Suprapubic skin (tissue), 4 donors: ENCODE measurements at regions not wholly inside any gene's neighbourhood (a gene's known extent, or its start where the extent isn't known, plus 50 kb on each side); places are given as distances from the start of the nearest gene placed in this dataset.
"Not testable (repeated sequence)": the region's sequence is repeated elsewhere in the genome, so short reads cannot be mapped to it uniquely, and the experiment has no call there.

ENCODE experiments used
- DNase-seq, 2 donors: peaks; one replicate each; pipeline ENCODE4 v3.0.0-alpha.2; 2019; ENCODE audit warnings: low spot score in 2 of 2
- H3K27ac ChIP-seq: fragments of 200-600 bp; sonication (generic); one replicate; pipeline ENCODE4 v1.5.1; 2019
- H3K27me3 ChIP-seq: fragments of 200-600 bp; sonication (generic); one replicate; pipeline ENCODE4 v1.5.1; 2019
- H3K36me3 ChIP-seq: fragments of 200-600 bp; sonication (generic); one replicate; pipeline ENCODE4 v1.5.1; 2019
- H3K4me1 ChIP-seq: fragments of 200-600 bp; sonication (generic); one replicate; pipeline ENCODE4 v1.5.1; 2019
- H3K4me3 ChIP-seq: fragments of 200-600 bp; sonication (generic); one replicate; pipeline ENCODE4 v1.5.1; 2019; ENCODE audit warnings: mild to moderate bottlenecking
- H3K9me3 ChIP-seq: fragments of 200-600 bp; sonication (generic); one replicate; pipeline ENCODE4 v1.5.1; 2019
- EP300 ChIP-seq: sonication (generic); formaldehyde crosslinking; IDR thresholded peaks from one replicate; pipeline ENCODE4 v1.6.1; 2017; ENCODE audit warnings: antibody characterized with exemption
- POLR2A ChIP-seq, 2 donors: fragments of 450-650 bp; IDR thresholded peaks; one replicate each; pipeline ENCODE4 v1.6.1; 2017; ENCODE audit warnings: antibody characterized with exemption in 2 of 2, mild to moderate bottlenecking in 2 of 2, moderate library complexity in 2 of 2
- POLR2AphosphoS5 ChIP-seq, 3 donors: sonication (generic); formaldehyde crosslinking; IDR thresholded peaks; one replicate each; pipeline ENCODE4 v1.6.1; 2017; ENCODE audit warnings: antibody characterized with exemption in 3 of 3
- WGBS: methylation state at CpG from one replicate; pipeline ENCODE4 v1.1.5; 2018; 5-methylcytosine and 5-hydroxymethylcytosine counted together
- TF ChIP-seq, protein P1 (sequence below), 2 donors: fragments of 200-600 bp in 1 of 2; fragments of 450-650 bp in 1 of 2; sonication (generic) in 1 of 2; IDR thresholded peaks; one replicate each; pipeline ENCODE4 v1.5.1; 2016 to 2019; ENCODE audit warnings: antibody characterized with exemption in 2 of 2, mild to moderate bottlenecking in 1 of 2, moderate library complexity in 1 of 2

DNA sequence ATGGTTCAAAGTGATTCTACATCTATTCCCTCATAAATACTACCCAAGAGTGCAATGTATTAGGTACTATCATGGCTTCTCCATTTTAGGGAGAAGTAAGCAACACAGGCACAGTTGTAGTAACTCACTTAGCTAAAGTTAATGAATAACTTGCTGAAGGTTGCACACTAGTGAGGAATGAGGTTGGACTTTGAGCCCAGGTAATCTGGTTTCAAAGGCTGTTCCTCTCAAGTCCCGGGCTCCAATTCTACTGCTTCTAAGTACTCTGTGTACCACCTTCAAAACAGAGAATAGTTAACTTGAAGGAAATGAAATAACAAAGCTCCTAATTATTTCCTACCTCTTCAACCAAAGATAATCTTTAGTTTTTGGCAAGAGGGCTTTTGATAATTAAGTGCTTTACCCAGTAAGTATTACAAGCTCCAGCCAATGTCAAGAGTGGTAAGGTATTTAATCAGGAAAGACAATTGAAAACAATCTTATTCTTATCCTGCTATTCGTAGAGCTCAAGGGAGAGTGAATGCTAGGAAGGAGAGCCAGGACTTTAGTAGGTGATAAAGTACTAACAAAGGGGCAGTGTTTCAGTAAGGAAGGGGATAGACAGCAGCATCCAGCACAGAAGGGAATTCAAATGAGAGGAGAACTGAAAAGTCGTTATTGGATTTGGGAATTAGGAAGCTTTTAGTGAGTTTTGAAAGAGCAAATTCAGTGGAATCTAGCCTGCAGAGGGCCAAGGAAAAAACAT, 158.2 kb upstream of the PTPRZ1 start:
- no peak overlapping the region for H3K4me3 ChIP-seq
- no peaks in the 10 kb centered on the region for H3K4me1 ChIP-seq
- TF ChIP-seq EP300, result no peak
- TF ChIP-seq POLR2AphosphoS5 (IDR thresholded peaks at IDR 0.05), result no peak
- no peak for TF ChIP-seq POLR2A (IDR thresholded peaks at IDR 0.05)
- TF ChIP-seq, protein P1, sequence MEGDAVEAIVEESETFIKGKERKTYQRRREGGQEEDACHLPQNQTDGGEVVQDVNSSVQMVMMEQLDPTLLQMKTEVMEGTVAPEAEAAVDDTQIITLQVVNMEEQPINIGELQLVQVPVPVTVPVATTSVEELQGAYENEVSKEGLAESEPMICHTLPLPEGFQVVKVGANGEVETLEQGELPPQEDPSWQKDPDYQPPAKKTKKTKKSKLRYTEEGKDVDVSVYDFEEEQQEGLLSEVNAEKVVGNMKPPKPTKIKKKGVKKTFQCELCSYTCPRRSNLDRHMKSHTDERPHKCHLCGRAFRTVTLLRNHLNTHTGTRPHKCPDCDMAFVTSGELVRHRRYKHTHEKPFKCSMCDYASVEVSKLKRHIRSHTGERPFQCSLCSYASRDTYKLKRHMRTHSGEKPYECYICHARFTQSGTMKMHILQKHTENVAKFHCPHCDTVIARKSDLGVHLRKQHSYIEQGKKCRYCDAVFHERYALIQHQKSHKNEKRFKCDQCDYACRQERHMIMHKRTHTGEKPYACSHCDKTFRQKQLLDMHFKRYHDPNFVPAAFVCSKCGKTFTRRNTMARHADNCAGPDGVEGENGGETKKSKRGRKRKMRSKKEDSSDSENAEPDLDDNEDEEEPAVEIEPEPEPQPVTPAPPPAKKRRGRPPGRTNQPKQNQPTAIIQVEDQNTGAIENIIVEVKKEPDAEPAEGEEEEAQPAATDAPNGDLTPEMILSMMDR (IDR thresholded peaks at IDR 0.05), result no peak
- DNase-seq, result no peak
- no peaks in the 10 kb centered on the region for H3K36me3 ChIP-seq
- H3K27me3 ChIP-seq, result no peaks in the 10 kb centered on the region
- no peak overlapping the region for H3K27ac ChIP-seq
- no peaks in the 10 kb centered on the region for H3K9me3 ChIP-seq
- WGBS, result 62% methylated on average over 3 of the region's 3 CpGs

GRCh38 chr7:121712961-121713360, 160.0 kb upstream of the PTPRZ1 start:
- DNase-seq, H3K27me3 ChIP-seq, H3K36me3 ChIP-seq, H3K9me3 ChIP-seq, H3K4me3 ChIP-seq, H3K4me1 ChIP-seq, H3K27ac ChIP-seq: not testable (repeated sequence)
- WGBS, result 65% methylated on average over 5 of the region's 5 CpGs

DNA sequence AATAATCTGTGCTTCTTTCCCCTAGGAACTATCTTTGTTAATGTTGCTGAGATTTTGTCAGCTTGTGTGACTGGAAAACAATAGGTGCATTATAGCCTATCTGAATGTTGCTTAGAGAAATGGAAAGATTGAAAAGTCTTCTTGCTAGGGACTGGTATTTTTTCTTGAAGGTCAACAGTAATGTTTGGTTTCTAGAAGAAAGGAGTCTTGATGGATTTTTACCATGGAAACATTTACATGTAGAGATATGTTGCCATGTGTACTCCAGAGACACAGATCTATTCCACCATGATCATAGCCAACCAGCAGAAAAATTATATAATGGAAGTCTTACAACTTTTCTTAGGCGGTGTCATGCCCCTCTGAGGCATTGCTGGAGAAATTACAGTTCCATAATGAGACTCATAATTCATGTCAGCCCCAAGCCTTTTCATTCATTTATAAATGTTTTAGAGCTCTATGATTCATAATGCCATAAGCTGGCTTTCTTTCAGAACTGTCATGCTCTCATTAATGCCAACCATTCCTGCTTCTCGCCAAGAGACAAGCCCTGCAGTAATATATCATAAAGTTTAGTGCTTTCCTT, 175.1 kb upstream of the PTPRZ1 start:
- Histone ChIP-seq H3K4me1 (peaks cover 5% of the 10 kb centered on the region), H3K4me3 (no peak overlapping the region), H3K27ac (no peak overlapping the region), H3K36me3 (no peaks in the 10 kb centered on the region), H3K27me3 (no peaks in the 10 kb centered on the region), H3K9me3 (no peaks in the 10 kb centered on the region)
- DNase-seq, result no peak
- TF ChIP-seq POLR2AphosphoS5 (IDR thresholded peaks at IDR 0.05), result no peak
- WGBS, result 20% methylated on average over 2 of the region's 2 CpGs

DNA sequence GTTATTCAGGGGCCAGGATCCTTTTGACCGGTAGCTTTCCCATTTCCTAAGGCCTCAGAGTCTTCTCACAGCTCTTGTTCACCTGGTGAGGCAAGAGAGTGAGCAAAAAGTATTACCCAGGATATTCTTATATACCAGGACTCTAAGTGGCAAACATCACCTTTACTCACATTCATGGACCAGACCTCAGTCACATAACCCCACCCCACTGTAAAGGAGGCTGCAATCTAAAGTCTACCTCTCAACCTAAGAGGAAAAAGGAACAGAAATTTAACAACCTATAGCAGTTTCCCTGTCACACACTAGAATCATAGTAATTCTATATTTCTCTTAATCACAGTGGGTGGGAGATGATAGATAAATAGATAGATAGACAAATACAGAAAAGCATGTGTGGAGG, 176.0 kb upstream of the PTPRZ1 start:
- Histone ChIP-seq H3K4me1 (peaks cover 5% of the 10 kb centered on the region), H3K27me3 (no peaks in the 10 kb centered on the region), H3K36me3 (no peaks in the 10 kb centered on the region), H3K4me3 (no peak overlapping the region), H3K27ac (no peak overlapping the region), H3K9me3 (no peaks in the 10 kb centered on the region)
- DNase-seq, result no peak
- TF ChIP-seq, protein P1 (IDR thresholded peaks at IDR 0.05), result no peak
- no peak for TF ChIP-seq EP300
- no peak for TF ChIP-seq POLR2A (IDR thresholded peaks at IDR 0.05)
- TF ChIP-seq POLR2AphosphoS5 (IDR thresholded peaks at IDR 0.05), result no peak
- WGBS, result 100% methylated on average over 1 of the region's 1 CpG

DNA sequence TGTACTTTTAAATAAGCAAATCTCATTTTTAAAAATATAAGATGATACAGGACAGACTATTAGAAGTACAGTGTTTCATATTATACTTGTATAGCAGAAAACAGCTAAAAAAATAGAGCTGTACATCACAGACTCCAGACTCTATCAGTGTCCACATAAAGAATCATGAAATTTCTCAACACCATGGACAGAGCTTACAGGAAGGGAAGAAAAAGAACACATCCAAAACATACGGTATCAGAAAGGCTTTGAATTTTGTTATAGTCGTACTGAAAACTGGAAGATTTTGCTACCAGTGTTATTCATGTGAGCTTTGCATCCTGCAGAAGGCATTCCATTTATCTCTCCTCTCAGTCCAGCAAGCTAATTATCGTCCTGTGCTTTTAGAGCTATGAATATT, 183.2 kb upstream of the PTPRZ1 start:
- no peaks in the 10 kb centered on the region for H3K27me3 ChIP-seq
- no peaks in the 10 kb centered on the region for H3K4me1 ChIP-seq
- no peak overlapping the region for H3K27ac ChIP-seq
- H3K4me3 ChIP-seq, result no peak overlapping the region
- no peak for DNase-seq
- no peaks in the 10 kb centered on the region for H3K36me3 ChIP-seq
- no peaks in the 10 kb centered on the region for H3K9me3 ChIP-seq
- no peak for TF ChIP-seq POLR2AphosphoS5 (IDR thresholded peaks at IDR 0.05)
- no peak for TF ChIP-seq EP300
- TF ChIP-seq, protein P1 (IDR thresholded peaks at IDR 0.05), result no peak
- TF ChIP-seq POLR2A (IDR thresholded peaks at IDR 0.05), result no peak
- 72% methylated on average over 3 of the region's 3 CpGs for WGBS

DNA sequence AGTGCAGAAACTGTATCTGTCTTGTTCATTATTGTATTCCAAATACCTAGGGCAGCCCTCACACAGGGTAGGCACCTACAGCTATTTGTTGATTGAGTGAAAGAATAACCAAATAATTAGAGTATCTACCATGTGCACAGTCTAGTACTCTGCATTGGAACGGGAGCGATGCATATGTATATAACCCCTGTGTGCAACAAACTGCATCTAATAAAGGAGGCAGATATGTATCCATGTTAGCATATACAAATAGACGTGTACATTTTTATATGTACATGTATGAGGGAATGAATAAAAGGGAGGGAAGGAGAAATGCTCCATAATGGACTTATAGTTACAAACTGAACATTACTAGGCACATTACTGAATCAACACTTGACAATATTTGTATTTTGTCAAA, 191.3 kb upstream of the PTPRZ1 start:
- TF ChIP-seq, protein P1 (IDR thresholded peaks at IDR 0.05), result no peak
- TF ChIP-seq EP300 (no peak), POLR2A (IDR thresholded peaks at IDR 0.05) (no peak), POLR2AphosphoS5 (IDR thresholded peaks at IDR 0.05) (no peak)
- 97% methylated on average over 3 of the region's 3 CpGs for WGBS
- no peaks in the 10 kb centered on the region for H3K27me3 ChIP-seq
- no peaks in the 10 kb centered on the region for H3K36me3 ChIP-seq
- DNase-seq, result no peak
- H3K9me3 ChIP-seq, result no peaks in the 10 kb centered on the region
- no peak overlapping the region for H3K27ac ChIP-seq
- H3K4me3 ChIP-seq, result no peak overlapping the region
- H3K4me1 ChIP-seq, result no peaks in the 10 kb centered on the region
